ENCODE measurements at regions not wholly inside any gene's neighbourhood (a gene's known extent, or its start where the extent isn't known, plus 50 kb on each side); places are given as distances from the start of the nearest gene placed in this dataset.

DNA sequence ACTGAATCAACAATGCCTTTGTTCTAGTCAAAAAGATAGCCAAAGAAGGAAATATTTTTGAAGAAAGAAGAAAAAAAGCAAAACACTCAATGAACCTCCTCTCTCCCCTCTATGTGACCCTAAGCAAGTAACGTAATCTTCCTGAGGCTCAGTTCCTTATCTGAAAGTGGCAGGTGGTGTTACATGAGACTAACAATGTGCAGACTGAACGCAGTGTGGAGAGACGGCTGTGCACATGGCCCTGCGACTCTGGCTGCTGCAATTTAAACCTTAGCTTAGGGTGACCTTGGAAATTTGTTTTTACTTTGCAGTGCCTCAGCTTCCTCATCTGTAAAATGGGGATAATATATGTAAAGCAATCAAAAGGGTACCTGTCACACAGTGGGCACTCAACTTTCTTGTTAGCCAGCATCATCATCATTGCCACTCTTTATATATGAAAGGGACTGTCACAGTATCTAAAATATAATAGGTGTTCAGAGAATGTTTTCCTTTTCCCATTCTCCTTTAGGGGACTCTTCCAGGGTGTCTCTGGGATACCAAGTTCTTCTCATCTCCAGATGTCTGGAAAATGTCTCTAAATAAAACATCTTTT, 100.1 kb upstream of the JUN start:
- ATAC-seq (no peak), DNase-seq (ENCODE audit: low read depth, low spot score) (no peak)
- Histone ChIP-seq H3K27me3 (ENCODE audit: control insufficient read depth, insufficient read depth, low read length) (no peaks in the 10 kb centered on the region), H3K27ac (ENCODE audit: low read length) (peak overlapping the region; percentile 81), H3K4me3 (ENCODE audit: low read depth in 2 of 2, low read length in 2 of 2) (no peak overlapping the region), H3K9me3 (ENCODE audit: control insufficient read depth, insufficient read depth, low read depth, low read length) (peaks cover 2% of the 10 kb centered on the region; the same call in 1 of the 2 replicates), H3K36me3 (ENCODE audit: control insufficient read depth, insufficient read depth, low read length) (no peaks in the 10 kb centered on the region), H3K4me1 (ENCODE audit: control insufficient read depth, insufficient read depth, low read length) (peaks cover 45% of the 10 kb centered on the region)
- TF ChIP-seq, protein P1, sequence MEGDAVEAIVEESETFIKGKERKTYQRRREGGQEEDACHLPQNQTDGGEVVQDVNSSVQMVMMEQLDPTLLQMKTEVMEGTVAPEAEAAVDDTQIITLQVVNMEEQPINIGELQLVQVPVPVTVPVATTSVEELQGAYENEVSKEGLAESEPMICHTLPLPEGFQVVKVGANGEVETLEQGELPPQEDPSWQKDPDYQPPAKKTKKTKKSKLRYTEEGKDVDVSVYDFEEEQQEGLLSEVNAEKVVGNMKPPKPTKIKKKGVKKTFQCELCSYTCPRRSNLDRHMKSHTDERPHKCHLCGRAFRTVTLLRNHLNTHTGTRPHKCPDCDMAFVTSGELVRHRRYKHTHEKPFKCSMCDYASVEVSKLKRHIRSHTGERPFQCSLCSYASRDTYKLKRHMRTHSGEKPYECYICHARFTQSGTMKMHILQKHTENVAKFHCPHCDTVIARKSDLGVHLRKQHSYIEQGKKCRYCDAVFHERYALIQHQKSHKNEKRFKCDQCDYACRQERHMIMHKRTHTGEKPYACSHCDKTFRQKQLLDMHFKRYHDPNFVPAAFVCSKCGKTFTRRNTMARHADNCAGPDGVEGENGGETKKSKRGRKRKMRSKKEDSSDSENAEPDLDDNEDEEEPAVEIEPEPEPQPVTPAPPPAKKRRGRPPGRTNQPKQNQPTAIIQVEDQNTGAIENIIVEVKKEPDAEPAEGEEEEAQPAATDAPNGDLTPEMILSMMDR (IDR thresholded peaks at IDR 0.05), result no peak
- no peak for TF ChIP-seq POLR2AphosphoS5 (IDR thresholded peaks at IDR 0.05; ENCODE audit: low read depth, low read length)
- no peak for TF ChIP-seq SIN3A (IDR thresholded peaks at IDR 0.05; ENCODE audit: borderline replicate concordance, insufficient read depth, low read depth, low read length)
- TF ChIP-seq, protein P2, sequence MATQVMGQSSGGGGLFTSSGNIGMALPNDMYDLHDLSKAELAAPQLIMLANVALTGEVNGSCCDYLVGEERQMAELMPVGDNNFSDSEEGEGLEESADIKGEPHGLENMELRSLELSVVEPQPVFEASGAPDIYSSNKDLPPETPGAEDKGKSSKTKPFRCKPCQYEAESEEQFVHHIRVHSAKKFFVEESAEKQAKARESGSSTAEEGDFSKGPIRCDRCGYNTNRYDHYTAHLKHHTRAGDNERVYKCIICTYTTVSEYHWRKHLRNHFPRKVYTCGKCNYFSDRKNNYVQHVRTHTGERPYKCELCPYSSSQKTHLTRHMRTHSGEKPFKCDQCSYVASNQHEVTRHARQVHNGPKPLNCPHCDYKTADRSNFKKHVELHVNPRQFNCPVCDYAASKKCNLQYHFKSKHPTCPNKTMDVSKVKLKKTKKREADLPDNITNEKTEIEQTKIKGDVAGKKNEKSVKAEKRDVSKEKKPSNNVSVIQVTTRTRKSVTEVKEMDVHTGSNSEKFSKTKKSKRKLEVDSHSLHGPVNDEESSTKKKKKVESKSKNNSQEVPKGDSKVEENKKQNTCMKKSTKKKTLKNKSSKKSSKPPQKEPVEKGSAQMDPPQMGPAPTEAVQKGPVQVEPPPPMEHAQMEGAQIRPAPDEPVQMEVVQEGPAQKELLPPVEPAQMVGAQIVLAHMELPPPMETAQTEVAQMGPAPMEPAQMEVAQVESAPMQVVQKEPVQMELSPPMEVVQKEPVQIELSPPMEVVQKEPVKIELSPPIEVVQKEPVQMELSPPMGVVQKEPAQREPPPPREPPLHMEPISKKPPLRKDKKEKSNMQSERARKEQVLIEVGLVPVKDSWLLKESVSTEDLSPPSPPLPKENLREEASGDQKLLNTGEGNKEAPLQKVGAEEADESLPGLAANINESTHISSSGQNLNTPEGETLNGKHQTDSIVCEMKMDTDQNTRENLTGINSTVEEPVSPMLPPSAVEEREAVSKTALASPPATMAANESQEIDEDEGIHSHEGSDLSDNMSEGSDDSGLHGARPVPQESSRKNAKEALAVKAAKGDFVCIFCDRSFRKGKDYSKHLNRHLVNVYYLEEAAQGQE (IDR thresholded peaks at IDR 0.05; ENCODE audit: insufficient read depth in 1 of 2, low read depth in 2 of 2, low read length in 1 of 2), result no peak
- TF ChIP-seq TCF7L2 (IDR thresholded peaks at IDR 0.05; ENCODE audit: low read depth, low read length), result no peak
- POLR2A ChIA-PET, result interaction anchor here (0.6 to 1.1 kb wide), 2 partner anchors 23 to 100 kb away, joined by 3 read pairs; partner anchors contain the start of gene JUN
- in situ Hi-C loops (cut with HindIII; ENCODE audit: low pct_unique_long_range_greater_than_20kb, low sequenced_read_pairs), result no loop called here
- no TSS peak for BruUV-seq (replicated peaks)
- CTCF ChIA-PET, result no interaction called here
- intact Hi-C loops (cut with micrococcal nuclease; ENCODE audit: unreplicated experiment), result no loop called here

DNA sequence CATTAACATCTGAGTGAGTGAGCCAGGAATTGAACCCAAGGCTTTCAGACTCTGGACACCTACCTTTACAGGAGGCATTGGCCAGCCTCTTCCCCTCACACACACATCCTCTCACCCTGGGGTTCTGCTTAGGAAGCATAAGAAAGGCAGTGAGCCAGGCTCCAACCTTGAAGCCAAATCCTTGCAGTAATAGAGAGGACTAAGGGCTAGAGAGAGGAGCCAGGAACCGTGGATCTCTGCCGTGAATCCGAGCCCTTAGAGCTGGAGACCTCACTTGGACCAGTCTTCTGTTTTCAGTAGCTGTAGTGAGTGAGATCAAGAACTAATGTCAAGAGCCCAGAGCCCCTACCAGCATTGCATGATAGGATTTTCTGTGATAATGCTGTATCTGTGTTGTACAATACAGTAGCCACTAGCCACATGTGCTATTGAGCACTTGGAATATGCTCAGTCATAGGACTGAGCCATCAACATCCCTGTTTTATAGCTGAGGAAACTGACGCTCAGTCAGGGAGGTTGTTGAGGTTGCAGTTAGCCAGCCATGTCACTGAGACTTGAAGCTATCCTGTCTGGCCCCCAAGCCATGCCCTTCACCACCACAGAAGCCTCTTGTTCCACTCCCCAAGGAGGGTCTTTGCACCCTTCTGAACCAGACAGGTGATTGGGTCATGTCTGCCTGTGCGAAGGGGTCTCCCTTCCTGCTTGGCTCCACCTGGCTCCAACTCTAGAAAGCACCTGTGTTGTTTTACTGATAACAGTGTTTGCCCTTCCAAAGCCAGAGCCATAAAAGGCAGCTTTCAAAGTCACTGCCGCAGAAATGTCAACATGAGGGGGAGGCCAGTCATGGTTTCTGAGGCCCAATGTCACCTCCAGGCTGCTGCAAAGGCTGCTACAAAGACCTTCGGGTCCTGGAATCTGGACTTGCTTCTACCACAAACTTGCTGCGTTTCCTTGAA, 101.1 kb upstream of the JUN start:
- intact Hi-C loops (cut with micrococcal nuclease; ENCODE audit: unreplicated experiment) (no loop called here), in situ Hi-C loops (cut with HindIII; ENCODE audit: low pct_unique_long_range_greater_than_20kb, low sequenced_read_pairs) (no loop called here)
- TF ChIP-seq, protein P1 (IDR thresholded peaks at IDR 0.05), result no peak
- peak; percentile 97 for TF ChIP-seq POLR2AphosphoS5 (IDR thresholded peaks at IDR 0.05; ENCODE audit: low read depth, low read length)
- TF ChIP-seq TCF7L2 (IDR thresholded peaks at IDR 0.05; ENCODE audit: low read depth, low read length), result peak; percentile 100
- Histone ChIP-seq H3K36me3 (ENCODE audit: control insufficient read depth, insufficient read depth, low read length) (no peaks in the 10 kb centered on the region), H3K27me3 (ENCODE audit: control insufficient read depth, insufficient read depth, low read length) (no peaks in the 10 kb centered on the region), H3K4me1 (ENCODE audit: control insufficient read depth, insufficient read depth, low read length) (peaks cover 45% of the 10 kb centered on the region), H3K4me3 (ENCODE audit: low read depth in 2 of 2, low read length in 2 of 2) (peak overlapping the region in 1 of 2 experiments; percentile 7; a peak in 2 of 4 replicates), H3K27ac (ENCODE audit: low read length) (peak overlapping the region; percentile 81), H3K9me3 (ENCODE audit: control insufficient read depth, insufficient read depth, low read depth, low read length) (peaks cover 2% of the 10 kb centered on the region; the same call in 1 of the 2 replicates)
- ATAC-seq, result peak; percentile 88
- POLR2A ChIA-PET, result interaction anchor here (0.8 to 1.1 kb wide), 2 partner anchors 15 to 17 kb away, joined by 3 to 4 read pairs; no protein-coding TSS in a partner anchor
- no peak for DNase-seq (ENCODE audit: low read depth, low spot score)
- BruUV-seq (replicated peaks), result no TSS peak
- CTCF ChIA-PET, result no interaction called here
